ENCODE measurements at regions not wholly inside any gene's neighbourhood (a gene's known extent, or its start where the extent isn't known, plus 50 kb on each side); places are given as distances from the start of the nearest gene placed in this dataset.

DNA sequence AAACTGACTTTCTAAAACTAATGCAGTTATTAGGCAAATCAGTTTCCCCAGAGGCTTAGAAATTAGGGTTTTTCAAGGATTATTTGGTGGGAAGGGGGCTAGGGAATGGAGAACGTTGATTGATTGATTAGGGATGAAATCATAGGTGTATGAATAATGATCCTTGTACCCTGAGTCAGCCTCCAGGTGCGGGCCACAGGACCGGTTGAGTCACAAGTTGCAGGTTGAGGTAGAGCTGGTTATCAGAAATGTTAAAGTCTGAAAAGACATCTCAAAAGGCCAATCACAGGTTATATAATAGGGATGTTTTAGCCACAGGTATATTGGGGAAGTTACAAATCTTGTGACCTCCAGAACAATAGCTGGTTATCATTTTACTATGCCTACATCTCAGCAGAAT lies 341.8 kb upstream of the GULP1 start:
- H3K79me2 ChIP-seq (replicated peaks; ENCODE audit: insufficient read depth): no peaks in the 10 kb centered on the region
- H4K20me1 ChIP-seq (replicated peaks; ENCODE audit: insufficient read depth): no peaks in the 10 kb centered on the region
- ATAC-seq (no peak), DNase-seq (ENCODE audit: low spot score) (no peak)
- no peaks in the 10 kb centered on the region for H3F3A ChIP-seq (replicated peaks; ENCODE audit: low read depth)
- Mint-ChIP-seq H3K4me3 (no peak overlapping the region), H3K9me3 (peaks cover 27% of the 10 kb centered on the region), H3K4me1 (no peaks in the 10 kb centered on the region), H3K27me3 (ENCODE audit: insufficient read depth, low read depth, poor library complexity) (no peaks in the 10 kb centered on the region), H3K36me3 (ENCODE audit: low read depth) (peaks cover 25% of the 10 kb centered on the region), H3K27ac (no peak overlapping the region)
- peaks cover 10% of the 10 kb centered on the region for H3K36me3 ChIP-seq (ENCODE audit: insufficient read depth)
- TF ChIP-seq EZH2phosphoT487 (IDR thresholded peaks at IDR 0.05; ENCODE audit: unreplicated experiment) (no peak), EZH2 (IDR thresholded peaks at IDR 0.05; ENCODE audit: low read depth, unreplicated experiment) (no peak), ZNF114 (CRISPR knock-in tag; IDR thresholded peaks at IDR 0.05) (no peak), CREB1 (CRISPR knock-in tag; IDR thresholded peaks at IDR 0.05; ENCODE audit: low read depth) (no peak), STAT1 (IDR thresholded peaks at IDR 0.05; ENCODE audit: unreplicated experiment) (no peak), NANOG (IDR thresholded peaks at IDR 0.05; ENCODE audit: borderline replicate concordance) (no peak), POLR2AphosphoS5 (IDR thresholded peaks at IDR 0.05; ENCODE audit: low read depth) (no peak), JUNB (IDR thresholded peaks at IDR 0.05; ENCODE audit: unreplicated experiment) (no peak), ZNF331 (CRISPR knock-in tag; IDR thresholded peaks at IDR 0.05; ENCODE audit: low read depth) (no peak)
- TF ChIP-seq, protein P1, sequence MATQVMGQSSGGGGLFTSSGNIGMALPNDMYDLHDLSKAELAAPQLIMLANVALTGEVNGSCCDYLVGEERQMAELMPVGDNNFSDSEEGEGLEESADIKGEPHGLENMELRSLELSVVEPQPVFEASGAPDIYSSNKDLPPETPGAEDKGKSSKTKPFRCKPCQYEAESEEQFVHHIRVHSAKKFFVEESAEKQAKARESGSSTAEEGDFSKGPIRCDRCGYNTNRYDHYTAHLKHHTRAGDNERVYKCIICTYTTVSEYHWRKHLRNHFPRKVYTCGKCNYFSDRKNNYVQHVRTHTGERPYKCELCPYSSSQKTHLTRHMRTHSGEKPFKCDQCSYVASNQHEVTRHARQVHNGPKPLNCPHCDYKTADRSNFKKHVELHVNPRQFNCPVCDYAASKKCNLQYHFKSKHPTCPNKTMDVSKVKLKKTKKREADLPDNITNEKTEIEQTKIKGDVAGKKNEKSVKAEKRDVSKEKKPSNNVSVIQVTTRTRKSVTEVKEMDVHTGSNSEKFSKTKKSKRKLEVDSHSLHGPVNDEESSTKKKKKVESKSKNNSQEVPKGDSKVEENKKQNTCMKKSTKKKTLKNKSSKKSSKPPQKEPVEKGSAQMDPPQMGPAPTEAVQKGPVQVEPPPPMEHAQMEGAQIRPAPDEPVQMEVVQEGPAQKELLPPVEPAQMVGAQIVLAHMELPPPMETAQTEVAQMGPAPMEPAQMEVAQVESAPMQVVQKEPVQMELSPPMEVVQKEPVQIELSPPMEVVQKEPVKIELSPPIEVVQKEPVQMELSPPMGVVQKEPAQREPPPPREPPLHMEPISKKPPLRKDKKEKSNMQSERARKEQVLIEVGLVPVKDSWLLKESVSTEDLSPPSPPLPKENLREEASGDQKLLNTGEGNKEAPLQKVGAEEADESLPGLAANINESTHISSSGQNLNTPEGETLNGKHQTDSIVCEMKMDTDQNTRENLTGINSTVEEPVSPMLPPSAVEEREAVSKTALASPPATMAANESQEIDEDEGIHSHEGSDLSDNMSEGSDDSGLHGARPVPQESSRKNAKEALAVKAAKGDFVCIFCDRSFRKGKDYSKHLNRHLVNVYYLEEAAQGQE (IDR thresholded peaks at IDR 0.05; ENCODE audit: unreplicated experiment): no peak
- TF ChIP-seq, protein P2, sequence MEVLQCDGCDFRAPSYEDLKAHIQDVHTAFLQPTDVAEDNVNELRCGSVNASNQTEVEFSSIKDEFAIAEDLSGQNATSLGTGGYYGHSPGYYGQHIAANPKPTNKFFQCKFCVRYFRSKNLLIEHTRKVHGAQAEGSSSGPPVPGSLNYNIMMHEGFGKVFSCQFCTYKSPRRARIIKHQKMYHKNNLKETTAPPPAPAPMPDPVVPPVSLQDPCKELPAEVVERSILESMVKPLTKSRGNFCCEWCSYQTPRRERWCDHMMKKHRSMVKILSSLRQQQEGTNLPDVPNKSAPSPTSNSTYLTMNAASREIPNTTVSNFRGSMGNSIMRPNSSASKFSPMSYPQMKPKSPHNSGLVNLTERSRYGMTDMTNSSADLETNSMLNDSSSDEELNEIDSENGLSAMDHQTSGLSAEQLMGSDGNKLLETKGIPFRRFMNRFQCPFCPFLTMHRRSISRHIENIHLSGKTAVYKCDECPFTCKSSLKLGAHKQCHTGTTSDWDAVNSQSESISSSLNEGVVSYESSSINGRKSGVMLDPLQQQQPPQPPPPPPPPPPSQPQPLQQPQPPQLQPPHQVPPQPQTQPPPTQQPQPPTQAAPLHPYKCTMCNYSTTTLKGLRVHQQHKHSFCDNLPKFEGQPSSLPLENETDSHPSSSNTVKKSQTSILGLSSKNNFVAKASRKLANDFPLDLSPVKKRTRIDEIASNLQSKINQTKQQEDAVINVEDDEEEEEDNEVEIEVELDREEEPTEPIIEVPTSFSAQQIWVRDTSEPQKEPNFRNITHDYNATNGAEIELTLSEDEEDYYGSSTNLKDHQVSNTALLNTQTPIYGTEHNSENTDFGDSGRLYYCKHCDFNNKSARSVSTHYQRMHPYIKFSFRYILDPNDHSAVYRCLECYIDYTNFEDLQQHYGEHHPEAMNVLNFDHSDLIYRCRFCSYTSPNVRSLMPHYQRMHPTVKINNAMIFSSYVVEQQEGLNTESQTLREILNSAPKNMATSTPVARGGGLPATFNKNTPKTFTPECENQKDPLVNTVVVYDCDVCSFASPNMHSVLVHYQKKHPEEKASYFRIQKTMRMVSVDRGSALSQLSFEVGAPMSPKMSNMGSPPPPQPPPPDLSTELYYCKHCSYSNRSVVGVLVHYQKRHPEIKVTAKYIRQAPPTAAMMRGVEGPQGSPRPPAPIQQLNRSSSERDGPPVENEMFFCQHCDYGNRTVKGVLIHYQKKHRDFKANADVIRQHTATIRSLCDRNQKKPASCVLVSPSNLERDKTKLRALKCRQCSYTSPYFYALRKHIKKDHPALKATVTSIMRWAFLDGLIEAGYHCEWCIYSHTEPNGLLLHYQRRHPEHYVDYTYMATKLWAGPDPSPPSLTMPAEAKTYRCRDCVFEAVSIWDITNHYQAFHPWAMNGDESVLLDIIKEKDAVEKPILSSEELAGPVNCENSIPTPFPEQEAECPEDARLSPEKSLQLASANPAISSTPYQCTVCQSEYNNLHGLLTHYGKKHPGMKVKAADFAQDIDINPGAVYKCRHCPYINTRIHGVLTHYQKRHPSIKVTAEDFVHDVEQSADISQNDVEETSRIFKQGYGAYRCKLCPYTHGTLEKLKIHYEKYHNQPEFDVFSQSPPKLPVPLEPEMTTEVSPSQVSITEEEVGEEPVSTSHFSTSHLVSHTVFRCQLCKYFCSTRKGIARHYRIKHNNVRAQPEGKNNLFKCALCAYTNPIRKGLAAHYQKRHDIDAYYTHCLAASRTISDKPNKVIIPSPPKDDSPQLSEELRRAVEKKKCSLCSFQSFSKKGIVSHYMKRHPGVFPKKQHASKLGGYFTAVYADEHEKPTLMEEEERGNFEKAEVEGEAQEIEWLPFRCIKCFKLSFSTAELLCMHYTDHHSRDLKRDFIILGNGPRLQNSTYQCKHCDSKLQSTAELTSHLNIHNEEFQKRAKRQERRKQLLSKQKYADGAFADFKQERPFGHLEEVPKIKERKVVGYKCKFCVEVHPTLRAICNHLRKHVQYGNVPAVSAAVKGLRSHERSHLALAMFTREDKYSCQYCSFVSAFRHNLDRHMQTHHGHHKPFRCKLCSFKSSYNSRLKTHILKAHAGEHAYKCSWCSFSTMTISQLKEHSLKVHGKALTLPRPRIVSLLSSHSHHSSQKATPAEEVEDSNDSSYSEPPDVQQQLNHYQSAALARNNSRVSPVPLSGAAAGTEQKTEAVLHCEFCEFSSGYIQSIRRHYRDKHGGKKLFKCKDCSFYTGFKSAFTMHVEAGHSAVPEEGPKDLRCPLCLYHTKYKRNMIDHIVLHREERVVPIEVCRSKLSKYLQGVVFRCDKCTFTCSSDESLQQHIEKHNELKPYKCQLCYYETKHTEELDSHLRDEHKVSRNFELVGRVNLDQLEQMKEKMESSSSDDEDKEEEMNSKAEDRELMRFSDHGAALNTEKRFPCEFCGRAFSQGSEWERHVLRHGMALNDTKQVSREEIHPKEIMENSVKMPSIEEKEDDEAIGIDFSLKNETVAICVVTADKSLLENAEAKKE (CRISPR knock-in tag; IDR thresholded peaks at IDR 0.05): no peak
- TF ChIP-seq, protein P3, sequence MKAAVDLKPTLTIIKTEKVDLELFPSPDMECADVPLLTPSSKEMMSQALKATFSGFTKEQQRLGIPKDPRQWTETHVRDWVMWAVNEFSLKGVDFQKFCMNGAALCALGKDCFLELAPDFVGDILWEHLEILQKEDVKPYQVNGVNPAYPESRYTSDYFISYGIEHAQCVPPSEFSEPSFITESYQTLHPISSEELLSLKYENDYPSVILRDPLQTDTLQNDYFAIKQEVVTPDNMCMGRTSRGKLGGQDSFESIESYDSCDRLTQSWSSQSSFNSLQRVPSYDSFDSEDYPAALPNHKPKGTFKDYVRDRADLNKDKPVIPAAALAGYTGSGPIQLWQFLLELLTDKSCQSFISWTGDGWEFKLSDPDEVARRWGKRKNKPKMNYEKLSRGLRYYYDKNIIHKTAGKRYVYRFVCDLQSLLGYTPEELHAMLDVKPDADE (IDR thresholded peaks at IDR 0.05): no peak
- TF ChIP-seq, protein P4, sequence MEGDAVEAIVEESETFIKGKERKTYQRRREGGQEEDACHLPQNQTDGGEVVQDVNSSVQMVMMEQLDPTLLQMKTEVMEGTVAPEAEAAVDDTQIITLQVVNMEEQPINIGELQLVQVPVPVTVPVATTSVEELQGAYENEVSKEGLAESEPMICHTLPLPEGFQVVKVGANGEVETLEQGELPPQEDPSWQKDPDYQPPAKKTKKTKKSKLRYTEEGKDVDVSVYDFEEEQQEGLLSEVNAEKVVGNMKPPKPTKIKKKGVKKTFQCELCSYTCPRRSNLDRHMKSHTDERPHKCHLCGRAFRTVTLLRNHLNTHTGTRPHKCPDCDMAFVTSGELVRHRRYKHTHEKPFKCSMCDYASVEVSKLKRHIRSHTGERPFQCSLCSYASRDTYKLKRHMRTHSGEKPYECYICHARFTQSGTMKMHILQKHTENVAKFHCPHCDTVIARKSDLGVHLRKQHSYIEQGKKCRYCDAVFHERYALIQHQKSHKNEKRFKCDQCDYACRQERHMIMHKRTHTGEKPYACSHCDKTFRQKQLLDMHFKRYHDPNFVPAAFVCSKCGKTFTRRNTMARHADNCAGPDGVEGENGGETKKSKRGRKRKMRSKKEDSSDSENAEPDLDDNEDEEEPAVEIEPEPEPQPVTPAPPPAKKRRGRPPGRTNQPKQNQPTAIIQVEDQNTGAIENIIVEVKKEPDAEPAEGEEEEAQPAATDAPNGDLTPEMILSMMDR (conservative IDR thresholded peaks at IDR 0.05; ENCODE audit: low read depth in 2 of 2): no peak
- H3K4me1 ChIP-seq (ENCODE audit: insufficient read depth): no peaks in the 10 kb centered on the region
- H3K4me3 ChIP-seq: no peak overlapping the region
- no peak overlapping the region for H3K4me2 ChIP-seq
- H3K9me2 ChIP-seq (ENCODE audit: insufficient read depth): no peaks in the 10 kb centered on the region
- no peak overlapping the region for H3K27ac ChIP-seq (ENCODE audit: low read depth)
- no peak overlapping the region for H2AFZ ChIP-seq
- no peaks in the 10 kb centered on the region for H3K27me3 ChIP-seq (ENCODE audit: insufficient read depth)
